GM21526 (cell line): ENCODE measurements at regions not wholly inside any gene's neighbourhood (a gene's known extent, or its start where the extent isn't known, plus 50 kb on each side); places are given as distances from the start of the nearest gene placed in this dataset.

Experiments used
- ATAC-seq: cut with Tn5 transposase; IDR thresholded peaks from one replicate; pipeline ENCODE4 v1.9.1; 2021; ENCODE audit warnings: moderate library complexity; ENCODE audit not compliant: unreplicated experiment, low FRiP score

GRCh38 chr6:137750297-137750696 lies 116.8 kb upstream of the TNFAIP3 start:
- ATAC-seq = no peak

DNA sequence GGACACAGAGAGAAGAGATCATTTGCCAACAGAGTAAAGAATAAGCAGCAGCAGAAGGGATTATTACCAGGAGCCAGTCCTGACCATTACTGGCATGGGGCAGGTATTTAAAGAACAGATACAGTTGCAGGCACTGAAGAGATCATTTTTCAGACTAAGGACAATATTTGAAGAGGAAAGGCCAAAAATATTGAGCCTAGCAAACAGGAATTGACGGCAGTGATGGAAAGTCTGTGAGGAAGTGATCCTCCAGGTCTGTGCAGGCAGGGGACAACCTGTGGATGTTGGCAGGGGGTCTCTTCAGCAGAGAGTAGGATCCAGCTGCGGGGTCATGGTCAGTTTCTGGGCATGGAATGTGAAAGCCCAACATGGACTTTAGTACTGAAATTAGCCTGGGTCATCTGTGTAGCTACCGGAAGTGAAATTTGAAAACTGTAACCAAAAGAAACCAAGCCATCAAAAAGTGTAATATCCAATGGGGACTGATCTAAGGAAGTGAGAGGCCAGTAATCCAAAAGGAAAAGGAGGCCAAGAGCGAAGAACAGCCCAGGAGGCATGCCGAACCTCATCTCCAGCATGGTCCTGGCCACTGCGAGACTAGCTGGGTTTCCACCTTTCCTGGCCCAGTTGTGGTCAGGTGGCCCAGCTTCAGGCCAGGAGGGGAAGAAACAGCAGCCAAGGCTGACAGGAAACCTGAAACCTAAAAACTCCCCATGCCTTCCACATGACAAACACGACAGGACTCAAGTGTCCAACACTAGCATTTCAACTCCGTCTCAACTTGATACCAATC lies 115.1 kb upstream of the TNFAIP3 start:
- no peak for ATAC-seq

DNA sequence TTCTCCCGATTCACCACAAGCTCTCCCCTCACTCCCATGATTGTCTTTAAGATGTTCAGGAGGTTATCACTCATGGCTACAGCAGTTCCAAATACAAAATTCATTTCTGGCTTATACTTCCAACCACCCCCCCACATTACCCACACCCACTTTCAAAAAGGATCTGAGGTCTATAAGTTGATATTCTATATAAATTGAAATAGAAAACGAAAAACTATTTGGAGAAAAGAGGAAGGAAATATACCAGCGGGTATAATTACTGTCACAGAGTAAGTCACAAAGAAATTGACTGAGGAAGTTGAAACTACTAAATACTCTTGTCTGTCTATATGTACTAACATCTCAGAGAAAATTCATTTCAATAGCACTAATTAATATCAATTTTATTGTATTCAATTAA lies 112.7 kb upstream of the TNFAIP3 start:
- no peak for ATAC-seq

DNA sequence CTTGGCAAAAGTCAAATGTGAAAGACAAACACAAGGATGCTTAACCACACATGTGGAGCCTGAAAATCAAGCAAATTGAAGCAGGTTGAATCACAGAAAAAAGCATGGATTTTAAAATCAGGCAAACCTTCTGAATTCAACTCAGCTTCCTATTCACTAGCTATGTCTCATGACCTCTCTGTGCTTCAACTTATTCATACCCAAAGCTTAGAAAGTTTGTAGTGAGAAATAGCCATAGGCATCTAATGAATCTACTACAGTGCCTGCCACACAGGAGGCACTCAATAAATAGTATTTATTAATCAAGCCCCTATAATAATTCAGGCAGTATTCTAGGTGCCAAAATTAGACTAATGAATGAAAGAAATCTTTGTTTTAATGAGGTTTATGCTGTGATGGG lies 112.2 kb upstream of the TNFAIP3 start:
- no peak for ATAC-seq

DNA sequence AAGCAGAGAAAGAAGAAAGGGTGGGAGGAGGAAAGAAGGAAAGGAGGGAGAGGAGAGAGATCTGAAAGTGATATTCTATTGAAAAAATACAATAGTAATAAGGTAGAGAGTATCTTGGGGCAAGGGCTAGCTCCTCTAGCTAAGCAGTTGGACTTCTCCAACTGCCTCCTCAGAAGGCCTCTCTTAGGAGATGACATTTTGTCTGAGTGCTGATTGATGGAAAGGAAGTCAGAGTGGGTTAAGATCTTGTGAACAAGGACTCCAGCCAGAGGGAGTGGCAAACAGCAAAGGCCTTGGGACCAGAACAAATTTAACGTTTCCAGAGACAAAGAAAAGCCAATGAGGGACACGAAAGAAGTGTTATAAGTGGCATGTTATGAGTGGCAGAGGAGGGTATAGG lies 111.8 kb upstream of the TNFAIP3 start:
- ATAC-seq = no peak

GRCh38 chr6:137756788-137757187 lies 110.3 kb upstream of the TNFAIP3 start:
- no peak for ATAC-seq

GRCh38 chr6:137758661-137759060 lies 108.4 kb upstream of the TNFAIP3 start:
- no peak for ATAC-seq

GRCh38 chr6:137759624-137760023 lies 107.4 kb upstream of the TNFAIP3 start:
- ATAC-seq = no peak

- no peak for ATAC-seq
These were observed 106.0 kb upstream of the TNFAIP3 start for GRCh38 chr6:137761072-137761471.

- no peak for ATAC-seq
These were observed 105.6 kb upstream of the TNFAIP3 start for GRCh38 chr6:137761487-137761886.

DNA sequence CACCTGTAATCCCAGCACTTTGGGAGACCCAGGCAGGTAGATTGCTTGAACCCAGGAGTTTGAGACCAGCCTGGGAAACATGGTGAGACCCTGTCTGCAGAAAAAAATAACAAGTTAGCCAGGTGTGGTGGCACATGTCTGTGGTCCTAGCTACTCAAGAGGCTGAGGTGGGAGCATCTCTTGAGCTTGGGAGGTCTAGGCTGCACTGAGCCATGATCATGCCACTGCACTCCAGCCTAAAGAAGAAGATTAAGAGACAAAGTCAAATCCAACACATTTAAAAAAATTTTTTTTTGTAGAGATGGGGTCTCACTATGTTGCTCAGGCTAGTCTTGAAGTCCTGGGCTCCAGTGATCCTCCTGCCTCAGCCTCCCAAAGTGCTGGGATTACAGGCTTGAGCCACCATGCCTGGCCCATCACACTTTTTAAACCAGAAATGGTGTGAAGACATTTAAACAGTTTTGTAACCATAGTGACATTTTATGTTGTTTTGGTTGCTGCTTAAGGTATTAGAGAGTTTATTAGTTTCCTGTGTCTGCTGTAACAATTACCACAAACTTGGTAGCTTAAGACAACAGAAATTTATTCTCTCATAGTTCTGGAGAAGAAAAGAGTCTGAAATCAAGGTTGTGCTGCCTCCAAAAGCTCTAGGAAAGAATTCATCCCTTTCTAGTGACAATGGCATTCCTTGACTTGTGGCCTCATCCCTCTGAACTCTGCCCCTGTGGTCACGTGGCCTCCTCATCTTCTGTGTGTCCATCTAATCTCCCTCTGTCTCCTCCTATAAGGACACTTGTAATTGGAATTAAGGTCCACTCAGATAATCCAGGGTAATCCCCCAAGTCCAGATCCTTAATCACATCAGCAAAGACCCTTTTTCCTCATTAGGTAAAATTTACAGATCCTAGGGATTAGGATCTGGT lies 104.6 kb upstream of the TNFAIP3 start:
- no peak for ATAC-seq

DNA sequence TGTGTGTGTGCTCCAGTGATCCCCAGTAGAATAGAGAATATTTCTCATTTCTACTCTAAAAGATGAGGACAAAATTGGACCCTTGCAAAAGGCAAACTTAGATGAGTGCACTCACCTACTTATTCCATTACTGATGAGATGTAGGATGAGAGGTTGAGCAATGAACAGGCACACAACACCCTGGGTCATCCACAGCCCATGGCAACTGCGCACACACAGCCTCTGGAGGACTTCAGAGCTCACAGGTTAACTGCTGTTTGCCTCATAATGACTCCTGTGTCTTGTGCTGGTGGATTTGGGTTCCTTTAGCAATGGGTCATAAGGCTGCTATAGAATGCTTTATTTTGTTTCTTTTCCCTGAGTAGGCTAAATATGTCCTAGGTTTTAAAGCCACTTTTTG lies 103.6 kb upstream of the TNFAIP3 start:
- ATAC-seq = no peak

DNA sequence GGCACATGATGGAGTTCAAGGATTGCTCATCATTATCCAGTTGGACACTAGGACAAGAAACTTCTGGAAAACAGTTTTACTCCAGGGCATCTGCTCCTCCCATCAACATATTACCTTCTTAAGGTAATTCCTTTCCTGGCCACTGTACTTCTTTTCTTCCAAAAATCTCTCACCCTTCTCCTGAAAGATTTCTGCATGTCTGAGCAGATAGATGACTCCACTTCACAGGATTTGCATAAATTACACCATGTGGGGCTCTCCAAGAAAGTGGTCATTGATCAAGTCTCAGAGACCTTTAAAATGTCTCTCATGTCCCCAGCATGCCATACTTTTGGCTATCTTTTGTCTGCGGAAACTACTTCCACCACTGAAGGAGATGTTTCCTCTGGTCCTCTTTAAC lies 103.2 kb upstream of the TNFAIP3 start:
- ATAC-seq = no peak

DNA sequence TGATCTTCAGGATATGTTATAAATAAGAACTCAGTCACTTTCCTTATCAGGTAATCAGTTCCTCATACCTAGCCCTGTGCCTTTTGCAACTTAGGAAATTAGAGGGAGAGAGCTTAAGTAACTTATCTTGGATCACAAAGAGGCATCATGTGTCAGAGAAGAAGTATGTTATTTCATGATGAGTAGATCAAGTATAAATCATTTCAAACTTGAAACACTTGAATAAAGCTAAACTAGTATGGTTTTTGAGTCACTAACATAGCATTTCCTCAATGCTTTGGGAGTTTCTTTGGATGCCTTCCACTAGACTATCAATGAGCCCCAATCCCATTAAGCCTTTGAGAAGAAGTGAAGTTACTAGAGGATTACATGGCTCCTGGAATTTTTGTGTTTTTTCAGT lies 102.6 kb upstream of the TNFAIP3 start:
- no peak for ATAC-seq

- no peak for ATAC-seq
These were observed 102.0 kb upstream of the TNFAIP3 start for GRCh38 chr6:137765059-137765458.

DNA sequence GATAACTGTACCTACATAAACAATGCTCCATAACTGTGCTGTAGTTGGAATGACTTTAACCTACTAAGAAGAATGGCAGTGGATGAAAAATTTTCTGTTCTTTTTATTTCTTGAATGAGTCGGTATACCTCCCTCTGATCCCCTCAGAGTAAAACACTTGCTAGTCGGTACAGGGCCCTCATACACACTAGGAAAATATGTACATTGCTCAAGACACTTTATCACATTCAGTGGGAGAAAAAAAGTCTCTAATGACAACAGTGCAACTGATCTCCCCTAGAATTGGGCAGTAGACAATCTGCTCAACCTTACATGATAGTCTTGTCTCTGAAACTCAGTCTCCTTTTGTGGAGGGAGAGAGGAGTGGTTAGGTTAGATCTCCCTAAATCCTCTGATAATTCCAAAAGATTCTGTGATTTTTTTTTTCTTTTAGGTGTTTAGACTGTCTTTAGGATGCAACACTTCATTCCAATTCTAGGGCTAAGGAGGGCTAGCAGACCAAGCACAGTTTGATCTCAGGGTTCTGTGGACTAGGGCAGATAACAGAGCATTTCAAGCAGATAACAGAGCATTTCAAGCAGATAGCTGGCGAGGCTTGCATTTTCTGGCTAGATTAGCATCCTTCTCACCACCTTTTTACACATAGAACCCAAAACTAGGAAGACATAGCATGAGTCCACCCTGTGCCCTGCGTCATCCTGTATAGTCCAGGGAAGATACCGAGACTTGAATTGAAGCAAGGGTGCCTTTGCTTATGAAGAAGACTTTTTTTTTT lies 100.3 kb upstream of the TNFAIP3 start:
- ATAC-seq = no peak

GRCh38 chr6:137767465-137767864 lies 99.6 kb upstream of the TNFAIP3 start:
- ATAC-seq = no peak

GRCh38 chr6:137767911-137768690 lies 99.0 kb upstream of the TNFAIP3 start:
- ATAC-seq = peak; percentile 81

DNA sequence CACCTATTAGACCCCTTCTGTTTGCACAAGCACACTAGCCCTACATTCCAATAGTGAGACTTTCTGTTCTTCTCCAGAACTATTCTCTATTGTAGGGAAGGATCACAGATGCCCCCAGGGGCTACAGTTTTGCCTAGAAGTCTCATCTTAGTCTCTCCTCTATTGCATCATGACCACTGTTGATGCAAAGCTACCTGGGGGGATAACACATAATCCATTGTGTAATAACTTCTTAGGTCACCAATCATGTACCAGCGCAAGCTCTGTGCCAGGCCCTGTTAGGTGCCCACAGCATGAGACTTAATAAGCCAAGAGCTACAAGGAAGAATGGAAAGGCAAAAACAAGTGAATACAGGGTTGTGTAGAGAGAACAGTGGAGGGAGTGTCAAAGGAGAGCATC lies 98.1 kb upstream of the TNFAIP3 start:
- no peak for ATAC-seq

DNA sequence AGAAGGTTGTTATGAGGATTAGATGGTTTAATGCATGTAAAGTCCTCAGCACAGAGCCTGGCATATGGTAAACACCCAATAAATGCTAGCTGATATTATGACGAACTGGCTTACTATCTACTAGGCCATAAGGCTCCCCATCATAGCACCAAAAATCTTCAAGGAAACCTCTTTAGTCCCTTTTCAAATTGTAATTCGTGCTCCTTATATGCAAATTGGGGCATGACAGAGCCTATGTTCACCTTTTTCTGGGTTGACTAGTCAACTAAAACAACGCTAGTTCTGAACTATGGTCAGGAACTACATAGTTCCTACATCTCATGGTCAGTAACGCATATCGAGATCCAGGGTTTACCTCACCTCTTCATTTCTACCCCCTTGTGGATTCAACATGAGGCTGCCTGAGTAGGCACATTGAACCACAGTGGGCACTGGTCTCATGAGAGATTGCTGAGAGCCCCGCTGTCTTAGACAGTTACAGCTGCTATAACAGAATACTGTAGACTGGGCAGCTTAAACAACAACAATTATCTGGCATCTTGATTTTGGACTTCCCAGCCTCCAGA lies 97.2 kb upstream of the TNFAIP3 start:
- ATAC-seq = no peak
